H9 (cell line): ENCODE measurements at regions not wholly inside any gene's neighbourhood (a gene's known extent, or its start where the extent isn't known, plus 50 kb on each side); places are given as distances from the start of the nearest gene placed in this dataset.

ENCODE experiments used
- DNase-seq: peaks from one replicate; pipeline ENCODE4 v3.0.0-alpha.2; 2017
- H2AFZ ChIP-seq: one replicate; pipeline ENCODE4 v1.6.1; 2013; ENCODE audit warnings: mild to moderate bottlenecking, low read length, control low read depth, moderate library complexity
- H2AK5ac ChIP-seq: 2 replicates; pipeline ENCODE4 v1.6.1; 2013; ENCODE audit warnings: low read length, control low read depth, mixed read lengths; ENCODE audit not compliant: insufficient read length
- H2BK120ac ChIP-seq: one replicate; pipeline ENCODE4 v1.6.1; 2013; ENCODE audit warnings: low read depth, mild to moderate bottlenecking, low read length, control low read depth, inconsistent platforms; ENCODE audit not compliant: poor library complexity, severe bottlenecking
- H2BK12ac ChIP-seq: 2 replicates; pipeline ENCODE4 v1.6.1; 2013; ENCODE audit warnings: low read length, control low read depth, mixed read lengths, low read depth; ENCODE audit not compliant: insufficient read length
- H2BK15ac ChIP-seq: 2 replicates; pipeline ENCODE4 v1.6.1; 2013; ENCODE audit warnings: low read depth, low read length, control low read depth
- H2BK20ac ChIP-seq: one replicate; pipeline ENCODE4 v1.6.1; 2013; ENCODE audit warnings: low read depth, mild to moderate bottlenecking, low read length, control low read depth, inconsistent platforms; ENCODE audit not compliant: poor library complexity, severe bottlenecking
- H2BK5ac ChIP-seq: 2 replicates; pipeline ENCODE4 v1.6.1; 2013; ENCODE audit warnings: low read length, control low read depth, mixed read lengths; ENCODE audit not compliant: insufficient read length
- H3K14ac ChIP-seq: 2 replicates; pipeline ENCODE4 v1.6.1; 2013; ENCODE audit warnings: low read length, control low read depth; ENCODE audit not compliant: insufficient read depth
- H3K18ac ChIP-seq: 2 replicates; pipeline ENCODE4 v1.6.1; 2013; ENCODE audit warnings: low read depth, mild to moderate bottlenecking, mixed read lengths, low read length, control low read depth; ENCODE audit not compliant: insufficient read length
- H3K23ac ChIP-seq: 2 replicates; pipeline ENCODE4 v1.6.1; 2013; ENCODE audit warnings: low read length, control low read depth, mixed read lengths, low read depth; ENCODE audit not compliant: insufficient read length
- H3K23me2 ChIP-seq: 2 replicates; pipeline ENCODE4 v1.6.1; 2013; ENCODE audit warnings: low read depth, mild to moderate bottlenecking, mixed read lengths, low read length, control low read depth; ENCODE audit not compliant: insufficient read length, poor library complexity, severe bottlenecking
- H3K27ac ChIP-seq: 2 replicates; pipeline ENCODE4 v1.5.1; 2013; ENCODE audit warnings: low read length, control low read depth, mixed read lengths, low read depth; ENCODE audit not compliant: insufficient read length
- H3K27me3 ChIP-seq: 2 replicates; pipeline ENCODE4 v1.6.1; 2013; ENCODE audit warnings: low read length, control low read depth, inconsistent platforms; ENCODE audit not compliant: insufficient read depth
- H3K4ac ChIP-seq: 2 replicates; pipeline ENCODE4 v1.6.1; 2013; ENCODE audit warnings: low read depth, mild to moderate bottlenecking, control low read depth, inconsistent platforms, low read length, moderate library complexity
- H3K4me1 ChIP-seq: 2 replicates; pipeline ENCODE4 v1.6.1; 2013; ENCODE audit warnings: low read length, control low read depth, inconsistent platforms; ENCODE audit not compliant: insufficient read depth
- H3K4me2 ChIP-seq: 2 replicates; pipeline ENCODE4 v1.6.1; 2013; ENCODE audit warnings: low read length, control low read depth, mixed read lengths; ENCODE audit not compliant: insufficient read length, insufficient read depth
- H3K56ac ChIP-seq: 2 replicates; pipeline ENCODE4 v1.6.1; 2013; ENCODE audit warnings: low read depth, mild to moderate bottlenecking, mixed read lengths, low read length, control low read depth; ENCODE audit not compliant: insufficient read length
- H3K79me1 ChIP-seq: 2 replicates; pipeline ENCODE4 v1.6.1; 2013; ENCODE audit warnings: low read depth, mild to moderate bottlenecking, moderate library complexity, low read length, control low read depth, inconsistent platforms; ENCODE audit not compliant: insufficient read depth, poor library complexity, severe bottlenecking
- H3K79me2 ChIP-seq: 2 replicates; pipeline ENCODE4 v1.6.1; 2013; ENCODE audit warnings: low read length, control low read depth, inconsistent platforms; ENCODE audit not compliant: insufficient read depth
- H3K9ac ChIP-seq: 2 replicates; pipeline ENCODE4 v1.6.1; 2013; ENCODE audit warnings: low read length, control low read depth, mixed read lengths; ENCODE audit not compliant: insufficient read length; ENCODE audit errors: extremely low read depth
- H3K9me3 ChIP-seq: one replicate; pipeline ENCODE4 v1.6.1; 2013; ENCODE audit warnings: low read depth, low read length, inconsistent platforms; ENCODE audit not compliant: control insufficient read depth
- H3T11ph ChIP-seq: one replicate; pipeline ENCODE4 v1.6.1; 2013; ENCODE audit warnings: mild to moderate bottlenecking, low read length, control low read depth, inconsistent platforms
- H4K20me1 ChIP-seq: one replicate; pipeline ENCODE4 v1.6.1; 2013; ENCODE audit not compliant: control insufficient read depth, insufficient read length, insufficient read depth
- H4K5ac ChIP-seq: 2 replicates; pipeline ENCODE4 v1.6.1; 2013; ENCODE audit warnings: low read depth, mild to moderate bottlenecking, mixed read lengths, low read length, control low read depth; ENCODE audit not compliant: insufficient read length
- H4K8ac ChIP-seq: replicated peaks from 2 replicates; pipeline ENCODE4 v1.6.1; 2013; ENCODE audit warnings: low read length, control low read depth, mixed read lengths, low read depth; ENCODE audit not compliant: insufficient read length
- H4K91ac ChIP-seq: 2 replicates; pipeline ENCODE4 v1.6.1; 2013; ENCODE audit warnings: low read depth, mild to moderate bottlenecking, moderate library complexity, mixed read lengths, low read length, control low read depth; ENCODE audit not compliant: insufficient read length
- H3K27ac Mint-ChIP-seq, 3 experiments: 2 replicates in 2 of 3; 3 replicates in 1 of 3; pipeline ENCODE4 v1.8.0; 2020 to 2021; ENCODE audit warnings: mixed read lengths in 3 of 3, mild to moderate bottlenecking in 1 of 3, moderate library complexity in 1 of 3
- H3K27me3 Mint-ChIP-seq: 2 replicates; pipeline ENCODE4 v1.8.0; 2021; ENCODE audit warnings: low read depth, mild to moderate bottlenecking, moderate library complexity, mixed read lengths
- H3K36me3 Mint-ChIP-seq, 3 experiments: 2 replicates in 2 of 3; 3 replicates in 1 of 3; pipeline ENCODE4 v1.8.0; 2020 to 2021; ENCODE audit warnings: low read depth in 3 of 3, mixed read lengths in 3 of 3; ENCODE audit not compliant: insufficient read depth in 1 of 3
- H3K4me1 Mint-ChIP-seq, 2 experiments: 2 replicates each; pipeline ENCODE4 v1.8.0; 2020; ENCODE audit warnings: mixed read lengths in 2 of 2
- H3K4me3 Mint-ChIP-seq, 2 experiments: 2 replicates in 1 of 2; 3 replicates in 1 of 2; pipeline ENCODE4 v1.8.0; 2020 to 2021; ENCODE audit warnings: mild to moderate bottlenecking in 2 of 2, mixed read lengths in 2 of 2, moderate library complexity in 1 of 2
- H3K9me3 Mint-ChIP-seq, 2 experiments: 2 replicates in 1 of 2; 3 replicates in 1 of 2; pipeline ENCODE4 v1.8.0; 2020; ENCODE audit warnings: mild to moderate bottlenecking in 2 of 2, mixed read lengths in 2 of 2, moderate library complexity in 1 of 2
- WGBS: extraction: QIAGEN DNeasy Blood & Tissue Kit; methylation state at CpG from one replicate; pipeline ENCODE4 v1.1.7; 2013; ENCODE audit warnings: missing lambda C conversion rate, low lambda C conversion rate, mixed read lengths; ENCODE audit not compliant: insufficient read length; ENCODE audit errors: extremely low coverage; 5-methylcytosine and 5-hydroxymethylcytosine counted together
- TF ChIP-seq, protein P1 (sequence below): fragments of 200-600 bp; sonication (generic); conservative IDR thresholded peaks from 3 replicates; pipeline ENCODE4 v1.8.0; 2021; ENCODE audit warnings: antibody characterized with exemption, mild to moderate bottlenecking

DNA sequence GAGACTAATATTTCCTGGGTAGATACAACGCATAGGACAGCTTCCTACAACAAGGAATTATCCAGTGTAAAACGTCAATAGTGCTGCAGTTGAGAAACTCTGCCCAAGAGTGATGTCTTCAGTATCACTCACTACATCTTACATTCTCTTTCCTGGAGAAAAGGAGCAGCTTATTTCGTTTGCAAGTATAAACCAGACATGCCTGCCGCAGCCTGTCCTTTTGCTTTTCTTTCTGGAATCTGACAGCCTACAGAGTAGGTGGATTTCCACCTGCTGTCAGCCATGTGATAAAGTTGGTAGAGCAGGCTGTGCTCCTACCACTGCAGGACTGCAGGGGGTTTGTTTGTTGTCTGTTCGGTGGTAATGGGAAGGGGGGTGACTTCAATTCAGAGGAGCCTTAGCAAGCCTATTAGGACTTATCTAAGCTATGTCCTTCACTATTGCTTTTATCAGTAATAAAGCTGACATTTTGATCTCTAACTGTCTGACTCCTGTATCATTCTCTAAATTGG is 439.1 kb downstream of the GRB14 start:
- Histone ChIP-seq H3K14ac (no peak overlapping the region), H3K4me2 (no peak overlapping the region), H3K9ac (no peak overlapping the region), H2BK15ac (no peak overlapping the region), H3K18ac (no peak overlapping the region), H3K23me2 (no peaks in the 10 kb centered on the region), H3K56ac (no peak overlapping the region), H2AFZ (no peak overlapping the region), H2AK5ac (no peak overlapping the region), H3K9me3 (no peaks in the 10 kb centered on the region), H3K4me1 (no peaks in the 10 kb centered on the region), H2BK5ac (no peak overlapping the region), H3T11ph (no peak overlapping the region), H3K4ac (no peak overlapping the region), H3K79me1 (no peaks in the 10 kb centered on the region), H3K79me2 (no peaks in the 10 kb centered on the region; the same call in 1 of the 2 replicates), H4K5ac (no peak overlapping the region), H4K20me1 (no peaks in the 10 kb centered on the region), H3K27ac (no peak overlapping the region), H3K27me3 (no peaks in the 10 kb centered on the region), H3K23ac (no peak overlapping the region), H4K8ac (no peak overlapping the region), H2BK20ac (no peak overlapping the region), H2BK120ac (no peak overlapping the region), H4K91ac (no peak overlapping the region), H2BK12ac (no peak overlapping the region)
- H3K9me3 Mint-ChIP-seq: peaks cover 0 to 4% of the 10 kb centered on the region in 2 experiments; a peak in 3 of 5 replicates
- H3K27me3 Mint-ChIP-seq: no peaks in the 10 kb centered on the region
- TF ChIP-seq, protein P1, sequence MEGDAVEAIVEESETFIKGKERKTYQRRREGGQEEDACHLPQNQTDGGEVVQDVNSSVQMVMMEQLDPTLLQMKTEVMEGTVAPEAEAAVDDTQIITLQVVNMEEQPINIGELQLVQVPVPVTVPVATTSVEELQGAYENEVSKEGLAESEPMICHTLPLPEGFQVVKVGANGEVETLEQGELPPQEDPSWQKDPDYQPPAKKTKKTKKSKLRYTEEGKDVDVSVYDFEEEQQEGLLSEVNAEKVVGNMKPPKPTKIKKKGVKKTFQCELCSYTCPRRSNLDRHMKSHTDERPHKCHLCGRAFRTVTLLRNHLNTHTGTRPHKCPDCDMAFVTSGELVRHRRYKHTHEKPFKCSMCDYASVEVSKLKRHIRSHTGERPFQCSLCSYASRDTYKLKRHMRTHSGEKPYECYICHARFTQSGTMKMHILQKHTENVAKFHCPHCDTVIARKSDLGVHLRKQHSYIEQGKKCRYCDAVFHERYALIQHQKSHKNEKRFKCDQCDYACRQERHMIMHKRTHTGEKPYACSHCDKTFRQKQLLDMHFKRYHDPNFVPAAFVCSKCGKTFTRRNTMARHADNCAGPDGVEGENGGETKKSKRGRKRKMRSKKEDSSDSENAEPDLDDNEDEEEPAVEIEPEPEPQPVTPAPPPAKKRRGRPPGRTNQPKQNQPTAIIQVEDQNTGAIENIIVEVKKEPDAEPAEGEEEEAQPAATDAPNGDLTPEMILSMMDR: no peak; the same call in 2 of the 3 replicates
- H3K4me1 Mint-ChIP-seq: peaks cover 6 to 8% of the 10 kb centered on the region in 2 experiments; a peak in 3 of 4 replicates
- peaks cover 0 to 2% (median 0%) of the 10 kb centered on the region in 3 experiments; a peak in 2 of 7 replicates for H3K36me3 Mint-ChIP-seq
- WGBS: no CpG with 5 or more reads among the region's 5 CpGs
- no peak overlapping the region for H3K4me3 Mint-ChIP-seq
- peak; percentile 30 for DNase-seq
- H3K27ac Mint-ChIP-seq: no peak overlapping the region
